ENCODE measurements at regions not wholly inside any gene's neighbourhood (a gene's known extent, or its start where the extent isn't known, plus 50 kb on each side); places are given as distances from the start of the nearest gene placed in this dataset.
A peak's percentile ranks its signal among the peaks of the same experiment; 100 is the strongest.

GRCh38 chr6:62371453-62372210, 85.6 kb upstream of the KHDRBS2 start:
- H2BK15ac ChIP-seq (replicated peaks; ENCODE audit: low read depth): no peak overlapping the region
- H3K27me3 ChIP-seq (ENCODE audit: insufficient read depth, low read length, poor library complexity): no peaks in the 10 kb centered on the region
- DNase-seq: peak; percentile 66
- H3K18ac ChIP-seq (ENCODE audit: low read length): no peak overlapping the region
- no peak overlapping the region for H4K5ac ChIP-seq (ENCODE audit: low read length)
- no peak overlapping the region for H4K8ac ChIP-seq (ENCODE audit: low read depth, low read length)
- H3K27ac ChIP-seq (ENCODE audit: low read depth, low read length): no peak overlapping the region
- no peaks in the 10 kb centered on the region for H3K79me2 ChIP-seq (ENCODE audit: control insufficient read depth, insufficient read depth, low read length)
- H3K4ac ChIP-seq (ENCODE audit: low read depth, low read length): no peak overlapping the region
- no peak overlapping the region for H3K4me3 ChIP-seq (ENCODE audit: low read length)
- WGBS (ENCODE audit: extremely low coverage, insufficient coverage, low lambda C conversion rate): no CpG with 5 or more reads among the region's 4 CpGs
- no peaks in the 10 kb centered on the region for H3K4me1 ChIP-seq (ENCODE audit: control insufficient read depth, low read depth, low read length)
- no peak overlapping the region for H3K9ac ChIP-seq (ENCODE audit: low read length)
- H2BK120ac ChIP-seq (ENCODE audit: low read depth, low read length): no peak overlapping the region
- no peak overlapping the region for H3K56ac ChIP-seq (ENCODE audit: low read length)
- H3K23ac ChIP-seq (ENCODE audit: low read length): no peak overlapping the region
- H3K4me2 ChIP-seq (ENCODE audit: low read length): no peak overlapping the region
- no peaks in the 10 kb centered on the region for H3K79me1 ChIP-seq (ENCODE audit: low read length)
- H2AK5ac ChIP-seq (ENCODE audit: low read length): no peak overlapping the region
- H3K36me3 ChIP-seq (ENCODE audit: control insufficient read depth, insufficient read depth, low read length): no peaks in the 10 kb centered on the region
- H2BK5ac ChIP-seq (ENCODE audit: low read length): no peak overlapping the region

GRCh38 chr6:62367601-62368000, 81.6 kb upstream of the KHDRBS2 start:
- no peaks in the 10 kb centered on the region for H3K79me2 ChIP-seq (ENCODE audit: control insufficient read depth, insufficient read depth, low read length)
- no peak overlapping the region for H3K9ac ChIP-seq (ENCODE audit: low read length)
- H3K23ac ChIP-seq (ENCODE audit: low read length): no peak overlapping the region
- H2BK5ac ChIP-seq (ENCODE audit: low read length): no peak overlapping the region
- no peak overlapping the region for H2BK120ac ChIP-seq (ENCODE audit: low read depth, low read length)
- DNase-seq: no peak
- no peak overlapping the region for H2BK15ac ChIP-seq (replicated peaks; ENCODE audit: low read depth)
- H3K27ac ChIP-seq (ENCODE audit: low read depth, low read length): no peak overlapping the region
- no peak overlapping the region for H3K56ac ChIP-seq (ENCODE audit: low read length)
- no peak overlapping the region for H3K4me2 ChIP-seq (ENCODE audit: low read length)
- H4K8ac ChIP-seq (ENCODE audit: low read depth, low read length): no peak overlapping the region
- H3K36me3 ChIP-seq (ENCODE audit: control insufficient read depth, insufficient read depth, low read length): no peaks in the 10 kb centered on the region
- H3K4me3 ChIP-seq (ENCODE audit: low read length): no peak overlapping the region
- H3K18ac ChIP-seq (ENCODE audit: low read length): no peak overlapping the region
- H4K5ac ChIP-seq (ENCODE audit: low read length): no peak overlapping the region
- 100% methylated on average over 1 of the region's 5 CpGs for WGBS (ENCODE audit: extremely low coverage, insufficient coverage, low lambda C conversion rate)
- H3K79me1 ChIP-seq (ENCODE audit: low read length): no peaks in the 10 kb centered on the region
- no peaks in the 10 kb centered on the region for H3K27me3 ChIP-seq (ENCODE audit: insufficient read depth, low read length, poor library complexity)
- no peaks in the 10 kb centered on the region for H3K4me1 ChIP-seq (ENCODE audit: control insufficient read depth, low read depth, low read length)
- H3K4ac ChIP-seq (ENCODE audit: low read depth, low read length): no peak overlapping the region
- no peak overlapping the region for H2AK5ac ChIP-seq (ENCODE audit: low read length)

- Histone ChIP-seq H3K18ac (ENCODE audit: low read length) (no peak overlapping the region), H3K4me2 (ENCODE audit: low read length) (no peak overlapping the region), H2BK120ac (ENCODE audit: low read depth, low read length) (no peak overlapping the region), H2AK5ac (ENCODE audit: low read length) (no peak overlapping the region), H3K27me3 (ENCODE audit: insufficient read depth, low read length, poor library complexity) (no peaks in the 10 kb centered on the region), H4K8ac (ENCODE audit: low read depth, low read length) (no peak overlapping the region), H3K79me2 (ENCODE audit: control insufficient read depth, insufficient read depth, low read length) (no peaks in the 10 kb centered on the region), H3K23ac (ENCODE audit: low read length) (no peak overlapping the region), H3K4ac (ENCODE audit: low read depth, low read length) (no peak overlapping the region), H3K56ac (ENCODE audit: low read length) (no peak overlapping the region), H3K9ac (ENCODE audit: low read length) (no peak overlapping the region), H3K4me3 (ENCODE audit: low read length) (no peak overlapping the region), H2BK15ac (replicated peaks; ENCODE audit: low read depth) (no peak overlapping the region), H3K79me1 (ENCODE audit: low read length) (no peaks in the 10 kb centered on the region), H3K36me3 (ENCODE audit: control insufficient read depth, insufficient read depth, low read length) (no peaks in the 10 kb centered on the region), H3K4me1 (ENCODE audit: control insufficient read depth, low read depth, low read length) (no peaks in the 10 kb centered on the region), H2BK5ac (ENCODE audit: low read length) (no peak overlapping the region), H4K5ac (ENCODE audit: low read length) (no peak overlapping the region), H3K27ac (ENCODE audit: low read depth, low read length) (no peak overlapping the region)
- DNase-seq: no peak
- WGBS (ENCODE audit: extremely low coverage, insufficient coverage, low lambda C conversion rate): no CpG with 5 or more reads among the region's 1 CpG
Observed at GRCh38 chr6:62362097-62362496, 76.1 kb upstream of the KHDRBS2 start.

- no peak overlapping the region for H4K5ac ChIP-seq (ENCODE audit: low read length)
- no peak overlapping the region for H3K4ac ChIP-seq (ENCODE audit: low read depth, low read length)
- no peaks in the 10 kb centered on the region for H3K79me2 ChIP-seq (ENCODE audit: control insufficient read depth, insufficient read depth, low read length)
- no peak overlapping the region for H2BK15ac ChIP-seq (replicated peaks; ENCODE audit: low read depth)
- H3K4me3 ChIP-seq (ENCODE audit: low read length): no peak overlapping the region
- no peak overlapping the region for H4K8ac ChIP-seq (ENCODE audit: low read depth, low read length)
- no peak overlapping the region for H3K56ac ChIP-seq (ENCODE audit: low read length)
- H3K18ac ChIP-seq (ENCODE audit: low read length): no peak overlapping the region
- WGBS (ENCODE audit: extremely low coverage, insufficient coverage, low lambda C conversion rate): no CpG with 5 or more reads among the region's 6 CpGs
- no peak overlapping the region for H3K23ac ChIP-seq (ENCODE audit: low read length)
- no peak overlapping the region for H2BK120ac ChIP-seq (ENCODE audit: low read depth, low read length)
- no peak for DNase-seq
- H3K27me3 ChIP-seq (ENCODE audit: insufficient read depth, low read length, poor library complexity): no peaks in the 10 kb centered on the region
- no peaks in the 10 kb centered on the region for H3K79me1 ChIP-seq (ENCODE audit: low read length)
- H2AK5ac ChIP-seq (ENCODE audit: low read length): no peak overlapping the region
- no peak overlapping the region for H3K27ac ChIP-seq (ENCODE audit: low read depth, low read length)
- H3K36me3 ChIP-seq (ENCODE audit: control insufficient read depth, insufficient read depth, low read length): no peaks in the 10 kb centered on the region
- H3K4me1 ChIP-seq (ENCODE audit: control insufficient read depth, low read depth, low read length): no peaks in the 10 kb centered on the region
- no peak overlapping the region for H3K4me2 ChIP-seq (ENCODE audit: low read length)
- no peak overlapping the region for H3K9ac ChIP-seq (ENCODE audit: low read length)
- no peak overlapping the region for H2BK5ac ChIP-seq (ENCODE audit: low read length)
Observed at GRCh38 chr6:62357835-62358234, 71.8 kb upstream of the KHDRBS2 start.

- Histone ChIP-seq H2BK120ac (ENCODE audit: low read depth, low read length) (no peak overlapping the region), H2BK5ac (ENCODE audit: low read length) (no peak overlapping the region), H3K27ac (ENCODE audit: low read depth, low read length) (no peak overlapping the region), H3K56ac (ENCODE audit: low read length) (no peak overlapping the region), H3K79me1 (ENCODE audit: low read length) (no peaks in the 10 kb centered on the region), H2AK5ac (ENCODE audit: low read length) (no peak overlapping the region), H3K27me3 (ENCODE audit: insufficient read depth, low read length, poor library complexity) (no peaks in the 10 kb centered on the region), H3K9ac (ENCODE audit: low read length) (no peak overlapping the region), H3K4me2 (ENCODE audit: low read length) (no peak overlapping the region), H3K4me3 (ENCODE audit: low read length) (no peak overlapping the region), H3K4me1 (ENCODE audit: control insufficient read depth, low read depth, low read length) (no peaks in the 10 kb centered on the region), H4K5ac (ENCODE audit: low read length) (no peak overlapping the region), H4K8ac (ENCODE audit: low read depth, low read length) (no peak overlapping the region), H3K4ac (ENCODE audit: low read depth, low read length) (no peak overlapping the region), H3K23ac (ENCODE audit: low read length) (no peak overlapping the region), H3K18ac (ENCODE audit: low read length) (no peak overlapping the region), H2BK15ac (replicated peaks; ENCODE audit: low read depth) (no peak overlapping the region), H3K79me2 (ENCODE audit: control insufficient read depth, insufficient read depth, low read length) (no peaks in the 10 kb centered on the region), H3K36me3 (ENCODE audit: control insufficient read depth, insufficient read depth, low read length) (no peaks in the 10 kb centered on the region)
- WGBS (ENCODE audit: extremely low coverage, insufficient coverage, low lambda C conversion rate): no CpG with 5 or more reads among the region's 1 CpG
- no peak for DNase-seq
Observed at GRCh38 chr6:62354261-62354660, 68.2 kb upstream of the KHDRBS2 start.

Data from mesendoderm (in vitro differentiated cells).